ENCODE measurements at regions not wholly inside any gene's neighbourhood (a gene's known extent, or its start where the extent isn't known, plus 50 kb on each side); places are given as distances from the start of the nearest gene placed in this dataset.

DNA sequence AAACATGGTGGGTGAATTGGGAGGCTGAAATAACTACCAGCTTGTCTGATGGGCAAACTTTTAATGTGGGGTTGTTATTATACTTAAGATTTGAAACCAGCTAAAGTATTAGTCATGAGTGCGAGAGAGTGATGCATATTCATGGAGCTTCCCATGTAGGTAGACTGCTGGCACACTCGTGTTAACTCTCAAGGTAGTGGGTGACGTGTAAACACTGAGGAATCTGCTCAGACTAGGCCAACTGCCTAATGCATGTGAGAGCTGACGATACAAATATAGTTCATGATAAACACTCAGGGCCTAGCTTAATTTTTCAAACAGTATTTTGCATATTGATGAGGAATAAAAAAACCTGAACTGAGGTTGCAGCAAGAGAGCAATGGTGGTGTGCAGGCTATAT is 1165.7 kb upstream of the PIK3C3 start:
- DNase-seq (ENCODE audit: low read depth), result no peak

DNA sequence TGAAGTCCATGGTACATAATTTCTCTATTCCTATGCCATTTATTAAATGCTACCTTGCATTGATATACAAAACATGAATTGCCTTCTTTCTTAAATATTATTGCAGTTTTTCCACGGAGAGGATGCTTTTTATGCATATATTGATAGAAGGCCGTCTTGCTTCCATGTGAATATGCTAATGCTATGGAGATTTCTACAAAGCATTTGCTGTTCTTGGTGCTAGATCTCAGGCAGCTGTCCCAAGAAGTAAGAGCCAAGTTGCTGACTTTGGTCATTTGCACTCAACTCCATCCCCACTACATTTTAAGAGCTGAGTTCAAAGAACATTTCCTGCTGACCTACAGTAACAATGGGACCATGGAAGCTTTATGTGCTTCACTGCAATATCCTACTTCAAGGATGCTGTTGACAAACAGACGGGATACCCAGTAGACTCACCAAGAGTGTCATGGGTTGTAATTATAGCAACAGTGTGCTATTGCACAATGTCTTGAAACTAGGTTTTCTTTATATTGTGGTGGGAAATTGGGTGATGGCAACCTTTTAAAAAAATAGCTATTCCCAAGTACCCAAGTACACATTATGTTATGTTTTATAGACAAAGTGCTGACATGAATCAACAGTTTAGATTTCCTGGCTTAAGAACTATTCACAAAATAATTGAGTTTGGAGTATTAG is 1172.4 kb upstream of the PIK3C3 start:
- DNase-seq (ENCODE audit: low read depth), result no peak

DNA sequence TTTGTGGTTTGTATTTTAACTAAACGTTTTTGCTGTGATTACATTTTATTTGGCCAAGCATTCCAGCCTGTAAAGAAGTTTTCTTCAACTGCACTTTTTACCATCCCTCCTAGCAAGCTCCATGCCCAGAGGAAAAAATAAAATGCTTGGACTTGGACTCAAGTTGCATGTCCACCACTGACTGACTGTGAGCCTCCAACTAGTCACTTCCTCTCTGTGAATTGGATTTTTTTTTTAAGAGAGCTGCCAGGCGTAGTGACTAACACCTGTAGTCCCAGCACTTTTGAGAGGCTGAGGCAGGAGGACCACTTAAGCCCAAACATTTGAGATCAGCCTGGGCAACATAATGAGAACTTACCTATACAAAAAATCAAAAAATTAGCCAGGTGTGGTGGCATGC is 1185.2 kb upstream of the PIK3C3 start:
- no peak for DNase-seq (ENCODE audit: low read depth)

DNA sequence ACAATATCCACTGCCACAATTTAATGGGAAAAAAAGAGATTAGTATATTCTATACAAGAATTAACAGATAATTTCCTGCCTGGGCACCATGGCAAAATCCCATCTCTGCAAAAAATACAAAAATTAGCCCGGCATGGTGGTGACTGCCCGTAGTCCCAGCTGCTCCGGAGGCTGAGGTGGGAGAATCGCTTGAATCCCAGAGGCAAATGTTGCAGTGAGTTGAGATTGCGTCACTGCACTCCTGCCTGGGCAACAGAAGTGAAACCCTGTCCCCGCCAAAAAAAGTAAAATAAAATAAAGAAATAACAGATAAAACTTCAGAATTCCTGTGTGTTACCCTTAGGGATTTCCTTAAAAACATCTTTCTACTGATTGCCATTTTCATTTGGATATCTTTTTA is 1194.8 kb upstream of the PIK3C3 start:
- DNase-seq (ENCODE audit: low read depth), result no peak

DNA sequence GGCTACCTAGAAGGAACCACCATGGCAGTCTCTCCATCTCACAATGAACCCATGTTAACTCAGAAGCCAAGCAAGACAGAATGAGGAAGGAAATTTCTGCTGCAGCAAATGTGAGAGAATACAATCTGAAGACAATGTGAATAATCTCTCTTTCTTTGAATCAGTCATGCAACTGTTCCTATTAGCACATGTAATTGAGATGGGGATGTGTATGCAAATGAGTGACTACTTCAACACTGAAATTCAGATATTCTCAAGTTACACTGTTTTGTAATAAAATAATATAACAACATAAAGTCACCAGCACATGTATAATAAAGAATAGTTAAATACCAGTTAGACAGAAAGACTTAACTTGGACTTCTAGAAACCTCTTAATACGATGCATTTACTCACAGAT is 1200.6 kb upstream of the PIK3C3 start:
- no peak for DNase-seq (ENCODE audit: low read depth)

DNA sequence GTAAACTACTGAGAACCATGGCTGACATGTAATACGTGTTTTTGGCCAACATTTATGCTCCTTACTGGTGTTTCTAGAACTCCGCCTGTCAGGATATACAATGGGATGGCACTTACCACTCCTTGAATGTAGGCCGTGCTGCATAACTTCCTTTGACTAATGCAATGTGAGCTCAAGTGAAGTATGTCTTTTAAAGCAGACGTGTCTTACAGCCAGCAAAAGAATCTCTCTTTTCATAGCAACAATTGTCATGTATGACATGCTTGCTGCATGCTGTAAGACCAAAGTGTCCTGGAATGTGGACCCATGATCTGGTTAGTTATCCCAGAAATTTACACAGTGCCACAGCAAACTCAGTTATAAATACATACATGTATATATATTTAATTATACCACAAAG is 1202.7 kb upstream of the PIK3C3 start:
- DNase-seq (ENCODE audit: low read depth), result no peak

DNA sequence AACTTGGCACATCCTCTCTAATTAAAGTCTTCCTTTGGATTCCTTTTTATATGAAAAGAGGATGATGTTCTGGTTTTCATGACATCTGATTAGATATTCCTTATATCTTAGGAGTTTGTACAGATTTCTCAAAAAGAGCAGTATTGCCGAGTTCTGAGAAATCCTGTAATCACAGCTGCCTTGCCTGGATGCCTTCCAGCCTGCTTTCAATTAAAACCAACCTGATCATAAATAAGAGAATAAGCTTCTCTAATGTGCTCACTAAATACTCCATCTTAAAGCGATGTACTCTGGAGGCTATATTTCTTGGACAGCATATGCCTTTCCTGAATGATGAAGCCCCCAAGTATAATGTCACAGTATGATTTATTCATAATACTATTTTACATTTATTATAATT is 1203.8 kb upstream of the PIK3C3 start:
- DNase-seq (ENCODE audit: low read depth), result no peak

DNA sequence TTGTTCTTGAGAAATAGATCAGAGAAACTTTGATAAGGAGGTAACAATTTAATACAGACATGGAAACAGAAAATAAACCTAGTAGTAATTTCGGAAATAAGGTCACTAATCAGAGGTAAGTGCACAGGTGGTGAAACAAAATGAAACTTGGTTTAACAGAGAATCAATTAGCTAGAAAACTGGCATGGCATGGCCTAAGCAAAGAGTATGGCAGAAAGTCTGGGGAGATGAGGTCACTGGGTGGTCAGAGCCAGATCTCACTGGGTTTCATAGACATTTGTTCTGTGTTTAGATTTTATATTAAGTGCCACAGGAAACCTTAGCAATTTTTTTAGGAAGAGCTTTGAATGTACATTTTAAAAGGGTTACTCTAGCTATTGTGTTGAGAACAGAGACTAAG is 1216.0 kb upstream of the PIK3C3 start:
- DNase-seq (ENCODE audit: low read depth), result no peak

DNA sequence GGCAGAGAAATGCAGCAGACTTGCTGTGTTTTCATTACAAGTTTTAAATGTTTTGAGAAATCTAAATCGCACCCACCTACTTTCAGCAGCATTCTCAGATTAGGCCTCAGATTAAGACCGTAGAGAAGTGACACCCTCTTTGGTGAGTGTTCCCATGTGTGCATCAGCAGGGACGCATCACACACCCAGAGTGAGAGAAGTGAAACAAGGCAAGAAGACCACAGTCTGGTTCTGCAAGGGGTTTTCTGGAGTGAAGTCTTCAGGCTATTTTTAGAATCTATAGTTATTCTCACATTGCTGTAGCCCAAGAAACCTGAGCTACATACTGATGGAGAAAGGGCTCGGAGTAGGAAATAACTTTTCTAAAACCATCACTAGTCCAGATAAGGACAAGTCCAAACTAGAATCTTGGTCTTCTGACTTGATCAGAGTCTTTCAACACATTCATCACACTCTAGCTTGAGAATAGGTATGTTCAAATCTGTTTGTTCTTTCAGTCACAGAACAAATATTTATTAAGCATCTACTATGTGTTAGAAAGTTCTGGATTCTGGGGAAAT is 1216.6 kb upstream of the PIK3C3 start:
- no peak for DNase-seq (ENCODE audit: low read depth)

DNA sequence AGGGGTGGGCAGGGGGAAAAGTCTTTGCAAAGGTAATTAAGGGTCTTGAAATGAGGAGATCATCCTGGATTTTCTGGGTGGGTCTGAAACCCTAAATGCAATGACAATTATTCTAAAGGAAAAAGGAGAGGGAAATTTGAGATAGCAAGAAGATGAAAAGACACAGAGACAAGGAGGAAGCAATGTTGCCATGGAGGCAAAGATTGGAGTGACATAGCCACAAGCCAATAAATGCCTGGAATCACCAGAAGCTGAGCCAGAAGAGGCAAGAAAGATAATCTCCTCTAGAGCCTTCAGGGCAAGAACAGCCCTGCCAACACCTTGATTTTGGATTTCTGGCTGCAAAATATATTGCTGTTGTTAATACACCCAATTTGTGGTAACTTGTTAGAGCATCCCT is 1246.3 kb upstream of the PIK3C3 start:
- DNase-seq (ENCODE audit: low read depth), result no peak

DNA sequence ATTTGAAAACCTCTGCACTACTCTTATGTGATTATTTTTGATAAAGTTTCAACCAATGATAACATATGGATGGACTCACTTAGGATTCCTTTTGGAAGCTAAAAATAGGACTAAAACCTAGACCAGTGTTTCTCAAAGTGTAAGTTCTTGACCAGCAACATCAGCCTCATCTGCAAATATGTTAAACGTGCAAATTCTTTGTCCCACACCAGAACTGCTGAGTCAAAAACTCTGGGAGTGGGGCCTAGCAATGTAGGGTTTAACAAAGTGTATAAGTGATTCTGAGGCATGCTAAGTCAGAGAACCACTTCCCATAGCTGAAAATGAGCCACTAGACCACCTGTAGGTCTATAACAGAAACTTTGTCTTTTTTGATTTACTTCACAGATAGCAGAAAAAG is 1247.2 kb upstream of the PIK3C3 start:
- DNase-seq (ENCODE audit: low read depth), result no peak

DNA sequence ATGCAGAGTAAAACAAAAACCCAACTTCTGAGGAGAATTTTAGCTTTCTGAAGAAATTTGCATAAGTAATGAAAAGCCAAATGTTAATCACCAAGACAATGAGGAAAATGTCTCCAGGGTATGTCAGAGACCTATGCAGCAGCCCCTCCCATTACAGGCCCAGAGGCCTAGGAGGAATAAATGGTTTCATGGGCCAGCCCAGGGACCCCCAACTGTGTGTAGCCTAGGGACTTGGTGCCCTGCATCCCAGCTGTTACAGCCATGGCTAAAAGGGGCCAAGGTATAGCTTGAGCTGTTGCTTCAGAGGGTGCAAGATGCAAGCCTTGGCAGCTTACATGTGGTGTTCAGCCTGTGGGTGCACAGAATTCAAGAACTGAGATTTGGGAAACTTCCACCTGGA is 1256.9 kb upstream of the PIK3C3 start:
- DNase-seq (ENCODE audit: low read depth), result no peak

DNA sequence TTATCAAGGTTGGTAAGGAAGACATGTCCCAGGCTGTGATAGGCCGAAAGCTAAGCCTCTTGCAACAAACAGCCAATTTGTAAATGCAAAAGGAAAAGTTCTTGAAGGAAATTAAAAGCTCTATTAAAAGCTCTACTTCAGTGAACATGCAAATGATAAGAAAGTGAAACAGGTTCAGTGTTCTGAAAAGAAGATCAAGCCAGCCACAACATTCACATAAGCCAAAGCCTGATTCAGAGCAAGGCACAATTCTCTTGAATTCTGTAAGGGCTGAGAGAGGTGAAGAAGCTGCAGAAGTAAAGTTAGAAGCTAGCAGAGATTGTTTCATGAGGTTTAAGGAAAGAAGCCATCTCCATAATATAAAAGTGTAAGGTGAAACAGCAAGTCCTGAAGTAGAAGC is 1259.5 kb upstream of the PIK3C3 start:
- DNase-seq (ENCODE audit: low read depth), result no peak

DNA sequence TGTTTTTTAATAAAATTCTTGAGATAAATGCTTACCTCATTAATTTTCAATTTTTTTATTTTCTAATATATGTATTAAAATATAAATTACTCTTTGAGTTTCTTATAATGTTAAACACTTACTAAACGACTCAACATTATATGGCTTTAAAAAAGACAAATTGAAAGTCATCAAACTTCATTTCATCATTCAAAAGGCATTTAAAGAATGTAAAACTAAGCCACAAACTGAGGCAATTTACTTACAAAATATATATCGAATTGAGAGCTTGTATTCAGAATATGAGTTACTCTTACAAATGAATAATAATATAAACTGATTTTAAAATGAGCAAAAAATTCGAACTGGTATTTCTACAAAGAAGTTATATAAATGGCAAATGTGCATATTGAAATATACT is 1262.2 kb upstream of the PIK3C3 start:
- DNase-seq (ENCODE audit: low read depth), result peak; percentile 1

DNA sequence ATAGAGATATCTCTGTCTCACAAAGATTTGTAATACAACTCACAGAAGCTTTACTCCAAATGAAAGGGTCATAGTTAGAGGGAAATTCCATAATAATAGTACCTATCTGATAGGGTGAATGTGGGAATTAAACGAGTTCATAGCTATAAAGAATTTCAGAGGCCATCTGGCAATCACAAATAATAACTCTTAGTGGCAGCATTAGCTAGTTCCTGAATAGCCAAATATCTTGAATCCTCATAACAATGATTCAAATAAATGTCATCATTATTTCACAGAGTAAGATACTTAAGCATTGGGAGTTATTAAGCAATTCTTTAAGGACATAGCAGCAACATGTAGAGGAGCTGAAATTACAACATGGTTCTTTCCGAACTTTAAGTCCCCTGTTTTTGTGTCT is 1265.0 kb upstream of the PIK3C3 start:
- no peak for DNase-seq (ENCODE audit: low read depth)

DNA sequence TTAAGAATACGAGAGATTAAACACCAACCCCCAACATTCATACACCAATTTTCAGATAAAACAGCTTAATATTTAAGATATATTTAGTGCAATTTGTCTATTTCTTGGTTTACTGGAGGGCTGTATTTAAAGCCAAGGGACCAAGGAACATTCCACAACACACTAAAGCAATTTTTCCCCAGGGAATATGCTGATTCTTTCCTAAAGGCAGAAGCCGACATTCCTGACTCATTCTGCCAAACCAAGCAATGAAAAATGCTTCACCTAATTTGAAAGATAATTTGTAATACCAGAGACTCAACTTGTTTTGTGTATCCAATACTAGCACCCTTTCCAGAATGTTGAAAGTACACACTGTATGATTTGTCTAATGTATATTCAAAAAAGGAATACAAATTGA is 1267.6 kb upstream of the PIK3C3 start:
- DNase-seq (ENCODE audit: low read depth), result no peak

DNA sequence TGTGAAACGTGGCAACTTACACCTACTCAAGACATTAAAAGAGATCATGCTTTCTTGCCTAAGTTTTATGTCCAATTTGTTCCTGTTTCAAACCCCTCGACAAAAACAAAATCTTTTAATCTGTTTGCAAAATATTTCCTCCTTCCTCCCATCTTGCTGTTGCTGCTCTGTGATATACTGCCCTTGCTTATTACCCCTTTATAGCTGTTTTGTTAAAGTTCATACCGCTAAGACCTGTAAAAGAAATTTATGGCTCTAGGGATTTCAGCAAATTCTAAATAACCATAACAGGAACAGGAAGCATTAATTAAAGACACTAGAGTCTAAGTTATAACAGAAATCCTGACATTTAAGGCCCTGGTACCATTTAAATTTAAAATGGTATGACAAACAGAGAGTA is 1268.2 kb upstream of the PIK3C3 start:
- DNase-seq (ENCODE audit: low read depth), result no peak

DNA sequence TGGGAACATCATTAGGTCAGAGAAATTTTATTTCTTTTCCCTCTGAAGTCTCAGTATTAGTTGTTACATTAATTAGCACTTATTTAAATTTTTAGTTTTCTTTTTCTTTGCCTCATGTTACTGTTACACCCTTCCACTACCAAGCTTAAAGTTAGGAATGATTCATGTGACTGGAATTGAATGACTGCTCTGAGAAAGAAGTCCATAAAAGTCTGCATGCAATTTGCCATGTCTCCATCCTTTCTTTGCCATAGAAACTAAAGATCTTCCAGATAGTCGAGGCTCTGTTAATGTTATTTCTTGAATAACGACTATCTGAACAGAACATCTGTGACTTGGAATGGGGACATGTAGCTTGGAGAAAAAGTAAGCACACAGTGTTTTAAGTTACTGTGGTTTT is 1269.8 kb upstream of the PIK3C3 start:
- DNase-seq (ENCODE audit: low read depth), result no peak

DNA sequence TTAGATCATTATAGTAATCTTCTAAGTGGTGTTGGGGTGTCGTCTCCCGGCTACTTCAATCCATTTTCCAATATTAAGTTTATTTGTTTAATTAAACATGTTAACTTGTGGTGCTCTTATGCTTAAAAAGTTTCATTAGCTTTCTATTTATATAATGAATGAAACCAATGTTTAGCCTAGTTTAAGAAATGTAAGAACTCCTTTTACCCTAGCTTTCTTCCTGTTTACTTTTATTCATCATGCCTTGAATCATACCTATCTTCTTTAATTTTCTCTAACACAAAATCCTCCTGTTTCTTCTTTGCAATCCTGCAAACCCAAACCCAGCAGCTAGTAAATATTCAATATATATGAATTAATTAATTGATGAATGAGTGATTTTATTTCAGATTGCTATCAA is 1276.7 kb upstream of the PIK3C3 start:
- DNase-seq (ENCODE audit: low read depth), result no peak

DNA sequence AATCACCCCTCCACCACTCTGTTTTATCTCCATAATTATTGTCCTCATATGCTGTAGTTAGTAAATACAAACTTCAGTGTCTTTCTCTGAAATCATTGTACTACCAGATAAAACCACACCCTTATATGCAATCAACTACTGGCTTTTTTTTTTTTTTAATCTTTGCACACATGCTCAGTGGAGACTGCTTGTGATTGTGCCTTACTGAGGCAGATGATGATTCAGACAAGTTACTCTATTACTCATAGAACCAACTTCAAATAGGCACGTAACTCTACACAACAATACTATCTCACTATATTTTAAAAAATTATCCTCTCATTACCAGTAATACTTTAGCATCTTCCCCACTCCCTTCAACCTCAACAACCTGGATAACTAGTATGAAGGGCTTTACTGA is 1278.4 kb upstream of the PIK3C3 start:
- peak; percentile 3 for DNase-seq (ENCODE audit: low read depth)

DNA sequence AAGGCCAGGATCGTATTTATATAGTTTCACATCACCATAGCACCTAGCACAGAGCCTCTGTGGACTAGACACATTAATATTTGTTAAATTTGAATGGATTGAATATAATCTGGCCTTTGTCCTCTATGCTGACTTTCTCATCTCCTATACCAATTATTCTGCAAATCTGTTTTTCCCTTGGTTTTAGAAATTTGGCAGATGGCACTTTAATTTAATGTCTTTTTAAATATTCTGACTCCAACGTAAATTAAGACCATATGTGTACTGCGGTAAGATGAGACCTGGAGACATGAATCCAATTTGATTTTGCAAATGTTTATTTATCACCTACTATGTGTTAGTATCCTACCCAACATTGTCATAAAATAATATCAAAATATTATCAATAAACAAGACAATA is 1281.9 kb upstream of the PIK3C3 start:
- DNase-seq (ENCODE audit: low read depth), result no peak

DNA sequence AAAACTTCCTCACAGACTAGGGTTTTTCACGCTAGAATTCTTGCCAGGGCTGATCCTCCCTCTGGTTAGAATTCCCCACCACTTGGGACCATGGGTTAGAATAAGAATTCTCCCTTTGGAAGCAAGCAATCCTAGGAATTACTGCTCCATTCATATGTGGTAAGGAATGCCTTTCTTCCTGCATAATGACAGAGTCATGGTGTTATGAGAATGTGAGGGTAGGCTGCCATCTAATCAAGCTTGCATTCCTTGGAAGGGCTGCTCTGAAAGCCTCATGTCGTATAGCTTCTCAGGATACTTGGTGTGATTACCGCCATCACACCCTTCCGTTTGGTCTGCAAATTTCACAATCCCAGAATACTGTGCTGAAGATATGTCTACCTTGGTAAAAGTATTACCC is 1282.4 kb upstream of the PIK3C3 start:
- DNase-seq (ENCODE audit: low read depth), result no peak

DNA sequence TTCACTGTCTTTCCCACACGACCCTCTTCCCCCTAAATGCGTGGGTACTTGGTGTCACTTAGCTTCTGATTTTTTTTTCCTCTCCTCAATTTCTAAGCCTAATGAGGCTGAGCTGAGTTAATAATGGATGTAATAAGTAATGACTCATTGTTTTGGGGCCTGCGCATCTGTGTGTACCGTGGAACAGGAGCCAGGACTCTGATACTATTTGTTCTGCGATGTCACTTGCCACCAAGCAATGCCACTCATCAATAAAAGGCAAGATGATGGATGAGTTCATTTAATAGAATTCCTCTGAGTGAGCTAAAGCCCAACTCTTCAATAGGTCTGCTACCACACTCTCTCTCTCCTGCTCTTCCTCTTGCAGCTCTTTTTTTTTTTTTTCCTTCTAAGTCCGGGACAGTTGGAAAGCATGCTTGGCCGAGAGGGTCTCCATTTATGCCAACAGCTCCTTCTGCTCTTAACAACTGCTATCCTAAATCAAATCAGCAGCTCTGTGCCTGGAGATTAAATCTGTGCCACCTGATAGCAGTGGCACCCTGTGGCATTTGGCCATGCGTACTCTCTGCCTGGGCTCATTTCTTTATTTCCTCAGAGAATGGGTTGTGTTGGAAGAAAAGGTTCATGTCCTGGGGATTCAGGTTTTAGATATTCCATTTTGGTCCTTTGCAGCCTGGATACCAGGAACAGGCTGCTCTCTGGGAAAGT is 1284.2 kb upstream of the PIK3C3 start:
- no peak for DNase-seq (ENCODE audit: low read depth)

Data from RPMI7951 (cell line).